HepG2 (cell line): ENCODE measurements at regions not wholly inside any gene's neighbourhood (a gene's known extent, or its start where the extent isn't known, plus 50 kb on each side); places are given as distances from the start of the nearest gene placed in this dataset.

ENCODE experiments used
- ATAC-seq: fragments of 200-7000 bp; cut with Tn5 transposase; 3 replicates; pipeline ENCODE4 v1.9.1; 2020; ENCODE audit warnings: mild to moderate bottlenecking, moderate library complexity
- BruUV-seq: library from RNA; stranded (reverse); fragments of 400-500 nt; replicated peaks from 2 replicates; lab custom pipeline; 2021; lab: Mats Ljungman, UMichigan
- CTCF ChIA-PET: fragments of 300-600 bp; formaldehyde crosslinking; extraction: SDS; loops from one replicate; lab custom pipeline; 2021; ENCODE audit warnings: low total read pairs, inconsistent platforms, low intra/inter-chr PET ratio; lab: Yijun Ruan, JAX
- POLR2A ChIA-PET: fragments of 350-600 bp; sonication (Branson Sonifier 250); formaldehyde crosslinking; loops from one replicate; lab custom pipeline; 2020; ENCODE audit warnings: antibody characterized with exemption, inconsistent platforms; lab: Yijun Ruan, JAX
- DNase-seq: peaks from one replicate; pipeline ENCODE4 v3.0.0-alpha.2; 2015; ENCODE audit warnings: low spot score
- FAIRE-seq: peaks from 3 replicates; lab custom pipeline; 2011; peaks lifted over from hg19 to GRCh38; lab: Jason Lieb, UNC
- H2AFZ ChIP-seq: one replicate; pipeline ENCODE4 v1.6.1; 2011; ENCODE audit warnings: low read length, inconsistent platforms
- H3K27ac ChIP-seq: fragments of 300-600 bp; 3 replicates; pipeline ENCODE4 v1.8.0; 2011; ENCODE audit warnings: mixed run types, mild to moderate bottlenecking, mixed read lengths, low read length, inconsistent platforms; ENCODE audit not compliant: insufficient read depth; ENCODE audit errors: extremely low read length
- H3K27me3 ChIP-seq, 2 experiments: fragments of 200-600 bp in 1 of 2; 2 replicates in 1 of 2; 3 replicates in 1 of 2; pipeline versions ENCODE4 v1.6.0 to v1.8.0; 2011; ENCODE audit warnings: low read length in 2 of 2, mild to moderate bottlenecking in 2 of 2, moderate library complexity in 2 of 2, inconsistent platforms in 1 of 2; ENCODE audit not compliant: insufficient read depth in 2 of 2, control insufficient read depth in 1 of 2
- H3K36me3 ChIP-seq, 2 experiments: fragments of 200-600 bp in 1 of 2; replicated peaks in 1 of 2; 2 replicates in 1 of 2; 3 replicates in 1 of 2; pipeline versions ENCODE4 v1.5.1 to v1.8.0; 2011; ENCODE audit warnings: low read length in 2 of 2, inconsistent platforms in 1 of 2; ENCODE audit not compliant: insufficient read depth in 2 of 2, control insufficient read depth in 1 of 2
- H3K4me1 ChIP-seq: 2 replicates; pipeline ENCODE4 v1.5.1; 2012; ENCODE audit warnings: low read length, inconsistent platforms; ENCODE audit not compliant: insufficient read depth
- H3K4me2 ChIP-seq: 2 replicates; pipeline ENCODE4 v1.6.0; 2011; ENCODE audit warnings: low read depth, low read length, inconsistent platforms
- H3K4me3 ChIP-seq, 3 experiments: fragments of 200-600 bp in 1 of 3; sonication (generic), shearing (Covaris generic) in 1 of 3; replicated peaks in 1 of 3; 2 replicates each; pipeline ENCODE4 v1.5.1; 2011 to 2016; ENCODE audit warnings: low read length in 3 of 3, inconsistent platforms in 2 of 3, low read depth in 2 of 3, mild to moderate bottlenecking in 2 of 3, control low read depth in 1 of 3, mixed read lengths in 1 of 3; ENCODE audit not compliant: insufficient read depth in 1 of 3
- H3K79me2 ChIP-seq: one replicate; pipeline ENCODE4 v1.6.1; 2011; ENCODE audit warnings: low read length, inconsistent platforms; ENCODE audit not compliant: insufficient read depth
- H3K9ac ChIP-seq: 2 replicates; pipeline ENCODE4 v1.6.0; 2011; ENCODE audit warnings: mild to moderate bottlenecking, low read depth, low read length, inconsistent platforms; ENCODE audit not compliant: insufficient read depth
- H3K9me3 ChIP-seq: 2 replicates; pipeline ENCODE4 v1.5.1; 2012; ENCODE audit warnings: mild to moderate bottlenecking, low read length
- H4K20me1 ChIP-seq: 2 replicates; pipeline ENCODE4 v1.6.0; 2011; ENCODE audit warnings: inconsistent platforms, mild to moderate bottlenecking, low read length, moderate library complexity; ENCODE audit not compliant: insufficient read depth
- GFI1 ChIP-seq: sonication (generic); formaldehyde crosslinking; IDR thresholded peaks from 2 replicates; pipeline ENCODE4 v1.5.0; 2020; ENCODE audit warnings: missing genetic modification reagents, mild to moderate bottlenecking, borderline replicate concordance
- GLMP ChIP-seq: sonication (generic); formaldehyde crosslinking; IDR thresholded peaks from 2 replicates; pipeline ENCODE4 v1.9.0; 2021; ENCODE audit warnings: missing genetic modification reagents, mild to moderate bottlenecking, borderline replicate concordance
- HHEX ChIP-seq: IDR thresholded peaks from 2 replicates; pipeline ENCODE4 v1.6.1; 2016; ENCODE audit warnings: control low read depth
- KDM1A ChIP-seq: IDR thresholded peaks from 2 replicates; pipeline ENCODE4 v1.6.1; 2016; ENCODE audit warnings: missing compliant biosample characterization
- KDM6A ChIP-seq: IDR thresholded peaks from 2 replicates; pipeline ENCODE4 v1.6.1; 2016; ENCODE audit warnings: low read depth
- ZNF10 ChIP-seq: sonication (generic); formaldehyde crosslinking; IDR thresholded peaks from 2 replicates; pipeline ENCODE4 v1.4.0; 2020; ENCODE audit warnings: mild to moderate bottlenecking, low read depth, missing genetic modification reagents, borderline replicate concordance
- ZNF207 ChIP-seq: fragments of 450-650 bp; IDR thresholded peaks from 2 replicates; pipeline ENCODE4 v1.6.1; 2016; ENCODE audit warnings: antibody characterized with exemption, borderline replicate concordance
- ZNF552 ChIP-seq: sonication (generic); formaldehyde crosslinking; IDR thresholded peaks from 2 replicates; pipeline ENCODE4 v1.9.0; 2022; ENCODE audit warnings: missing genetic modification reagents, mild to moderate bottlenecking, borderline replicate concordance
- ZNF570 ChIP-seq: sonication (generic); formaldehyde crosslinking; IDR thresholded peaks from 2 replicates; pipeline ENCODE4 v1.4.0; 2020; ENCODE audit warnings: mild to moderate bottlenecking, missing genetic modification reagents, borderline replicate concordance
- ZNF598 ChIP-seq: sonication (generic); formaldehyde crosslinking; IDR thresholded peaks from 2 replicates; pipeline ENCODE4 v1.5.1; 2020; ENCODE audit warnings: mild to moderate bottlenecking, missing genetic modification reagents, borderline replicate concordance
- ZNF737 ChIP-seq: sonication (generic); formaldehyde crosslinking; IDR thresholded peaks from 2 replicates; pipeline ENCODE4 v1.5.0; 2020; ENCODE audit warnings: missing genetic modification reagents, mild to moderate bottlenecking, borderline replicate concordance
- ZNF883 ChIP-seq: sonication (generic); formaldehyde crosslinking; IDR thresholded peaks from 2 replicates; pipeline ENCODE4 v1.5.1; 2020; ENCODE audit warnings: mild to moderate bottlenecking, missing genetic modification reagents; ENCODE audit errors: not compliant biosample characterization
- ZZZ3 ChIP-seq: sonication (generic); formaldehyde crosslinking; IDR thresholded peaks from 2 replicates; pipeline ENCODE4 v1.4.0; 2020; ENCODE audit warnings: missing genetic modification reagents, mild to moderate bottlenecking, borderline replicate concordance
- WGBS: methylation state at CpG from one replicate; pipeline ENCODE4 v1.1.6; 2017; ENCODE audit warnings: low lambda C conversion rate; 5-methylcytosine and 5-hydroxymethylcytosine counted together
- in situ Hi-C: cut with HindIII; loops from 2 replicates; pipeline ENCODE4 v1.10.0; 2017; ENCODE audit warnings: low pct_unique_long_range_greater_than_20kb; ENCODE audit not compliant: extremely low pct_ligation_motif_present
- intact Hi-C: fragments of 100-400 bp; cut with micrococcal nuclease; formaldehyde crosslinking; loops from one replicate; pipeline ENCODE4 v1.10.0; 2022; ENCODE audit not compliant: unreplicated experiment

- no peak overlapping the region for H3K4me2 ChIP-seq
- no peaks in the 10 kb centered on the region for H3K4me1 ChIP-seq
- in situ Hi-C loops: loop anchor here (25.0 kb wide), 1 partner anchor 233 kb away; no protein-coding TSS in a partner anchor
- ChIA-PET POLR2A (no interaction called here), CTCF (no interaction called here)
- BruUV-seq: no TSS peak
- no peaks in the 10 kb centered on the region for H3K36me3 ChIP-seq
- no peaks in the 10 kb centered on the region for H3K9me3 ChIP-seq
- no peak for TF ChIP-seq HHEX (CRISPR knock-in tag)
- no peak for TF ChIP-seq GLMP (CRISPR knock-in tag)
- no peak for TF ChIP-seq ZNF883 (CRISPR knock-in tag)
- no peak for TF ChIP-seq ZNF737
- TF ChIP-seq GFI1: no peak
- TF ChIP-seq ZNF570: no peak
- no peak for TF ChIP-seq KDM1A (CRISPR knock-in tag)
- TF ChIP-seq ZNF598 (CRISPR knock-in tag): no peak
- no peak for TF ChIP-seq KDM6A (CRISPR knock-in tag)
- no peak for TF ChIP-seq ZNF552 (CRISPR knock-in tag)
- no peak for TF ChIP-seq ZZZ3 (CRISPR knock-in tag)
- TF ChIP-seq ZNF10 (CRISPR knock-in tag): no peak
- no peak for TF ChIP-seq ZNF207
- no peaks in the 10 kb centered on the region for H3K79me2 ChIP-seq
- no peak overlapping the region for H3K9ac ChIP-seq
- no peak for FAIRE-seq
- H2AFZ ChIP-seq: no peak overlapping the region
- 23% methylated on average over 32 of the region's 33 CpGs for WGBS
- H3K27ac ChIP-seq: no peak overlapping the region
- H3K27me3 ChIP-seq: peaks cover 7 to 67% of the 10 kb centered on the region in 2 experiments
- no peaks in the 10 kb centered on the region for H4K20me1 ChIP-seq
- no peak for DNase-seq
- intact Hi-C loops: no loop called here
- no peak overlapping the region for H3K4me3 ChIP-seq
- ATAC-seq: no peak
These were observed 137.7 kb downstream of the SOX1 start for GRCh38 chr13:112204346-112205327.
